SK-N-SH (cell line): ENCODE measurements at regions not wholly inside any gene's neighbourhood (a gene's known extent, or its start where the extent isn't known, plus 50 kb on each side); places are given as distances from the start of the nearest gene placed in this dataset.

Experiments used
- CTCF ChIA-PET: fragments of 300-600, 350-600 bp; formaldehyde crosslinking; extraction: SDS; loops from one replicate; lab custom pipeline; 2021; lab: Yijun Ruan, JAX
- POLR2A ChIA-PET: fragments of 350-600 bp; sonication (Branson Sonifier 250); formaldehyde crosslinking; extraction: SDS; loops from one replicate; lab custom pipeline; 2020; ENCODE audit warnings: antibody characterized with exemption, inconsistent platforms; lab: Yijun Ruan, JAX
- DNase-seq: peaks from one replicate; pipeline ENCODE4 v3.0.0; 2012
- H2AFZ ChIP-seq: fragments of 200-600 bp; sonication (generic); 2 replicates; pipeline ENCODE4 v1.8.1; 2016; ENCODE audit warnings: antibody characterized with exemption, mild to moderate bottlenecking, low read depth
- H3F3A ChIP-seq: fragments of 200-600 bp; sonication (generic); replicated peaks from 2 replicates; pipeline ENCODE3; 2016; ENCODE audit warnings: antibody characterized with exemption, mild to moderate bottlenecking; ENCODE audit not compliant: insufficient read depth
- H3K27ac ChIP-seq, 2 experiments: fragments of 200-500 bp in 1 of 2; fragments of 200-600 bp in 1 of 2; sonication (Bioruptor generic) in 1 of 2; sonication (generic), shearing (Covaris generic) in 1 of 2; 2 replicates each; pipeline versions ENCODE4 v1.5.1 to v1.6.1; 2014 to 2016; ENCODE audit warnings: low read depth in 2 of 2, inconsistent platforms in 1 of 2, low read length in 1 of 2, mild to moderate bottlenecking in 1 of 2, mixed read lengths in 1 of 2
- H3K27me3 ChIP-seq: fragments of 200-600 bp; sonication (generic), shearing (Covaris generic); 2 replicates; pipeline ENCODE4 v1.6.1; 2016; ENCODE audit warnings: mixed run types; ENCODE audit not compliant: insufficient read depth
- H3K36me3 ChIP-seq, 2 experiments: fragments of 200-500 bp in 1 of 2; fragments of 200-600 bp in 1 of 2; sonication (Bioruptor generic) in 1 of 2; sonication (generic) in 1 of 2; replicated peaks in 1 of 2; 2 replicates each; pipeline versions ENCODE3 to v1.5.1; 2014 to 2016; ENCODE audit warnings: low read length in 1 of 2, mild to moderate bottlenecking in 1 of 2; ENCODE audit not compliant: insufficient read depth in 2 of 2, control insufficient read depth in 1 of 2
- H3K4me1 ChIP-seq, 2 experiments: fragments of 200-500 bp in 1 of 2; fragments of 200-600 bp in 1 of 2; sonication (Bioruptor generic) in 1 of 2; sonication (generic), shearing (Covaris generic) in 1 of 2; 2 replicates each; pipeline versions ENCODE4 v1.5.1 to v1.6.1; 2014 to 2016; ENCODE audit warnings: low read depth in 1 of 2, low read length in 1 of 2, mixed run types in 1 of 2; ENCODE audit not compliant: insufficient read depth in 2 of 2, control insufficient read depth in 1 of 2
- H3K4me2 ChIP-seq: fragments of 200-600 bp; sonication (generic), shearing (Covaris generic); 2 replicates; pipeline ENCODE4 v1.6.1; 2017; ENCODE audit warnings: mixed run types
- H3K4me3 ChIP-seq, 2 experiments: fragments of 200-500 bp in 1 of 2; fragments of 200-600 bp in 1 of 2; sonication (Bioruptor generic) in 1 of 2; sonication (generic), shearing (Covaris generic) in 1 of 2; 2 replicates each; pipeline versions ENCODE4 v1.5.1 to v1.8.1; 2014 to 2016; ENCODE audit warnings: low read depth in 2 of 2, inconsistent platforms in 1 of 2, low read length in 1 of 2, mild to moderate bottlenecking in 1 of 2, mixed read lengths in 1 of 2, moderate library complexity in 1 of 2
- H3K79me2 ChIP-seq: fragments of 200-600 bp; sonication (generic); 2 replicates; pipeline ENCODE4 v1.8.1; 2017; ENCODE audit warnings: mild to moderate bottlenecking; ENCODE audit not compliant: insufficient read depth
- H3K9ac ChIP-seq: fragments of 200-600 bp; sonication (generic); 2 replicates; pipeline ENCODE4 v1.6.1; 2017; ENCODE audit warnings: mixed run types
- H3K9me2 ChIP-seq: fragments of 200-600 bp; sonication (generic); 2 replicates; pipeline ENCODE4 v1.6.1; 2017; ENCODE audit warnings: mixed run types
- H3K9me3 ChIP-seq: fragments of 200-600 bp; sonication (generic); 2 replicates; pipeline ENCODE4 v1.6.1; 2017; ENCODE audit warnings: mixed run types, mild to moderate bottlenecking, moderate library complexity
- H4K20me1 ChIP-seq: fragments of 200-600 bp; sonication (generic); 2 replicates; pipeline ENCODE4 v1.6.1; 2017; ENCODE audit warnings: mild to moderate bottlenecking, mixed run types; ENCODE audit not compliant: insufficient read depth
- EP300 ChIP-seq, 2 experiments: IDR thresholded peaks; 2 replicates each; pipeline versions ENCODE4 v1.4.0 to v1.6.1; 2012; ENCODE audit warnings: borderline replicate concordance in 1 of 2, low read depth in 1 of 2, low read length in 1 of 2
- EZH2phosphoT487 ChIP-seq: fragments of 200-600 bp; sonication (generic); IDR thresholded peaks from 2 replicates; pipeline ENCODE4 v1.6.1; 2017; ENCODE audit warnings: low read depth, mixed run types, mild to moderate bottlenecking, antibody characterized with exemption, moderate library complexity, borderline replicate concordance
- FOSL2 ChIP-seq: IDR thresholded peaks from 2 replicates; pipeline ENCODE4 v1.4.0; 2012; ENCODE audit warnings: low read depth, mild to moderate bottlenecking, moderate library complexity, borderline replicate concordance
- FOXM1 ChIP-seq: IDR thresholded peaks from 2 replicates; pipeline ENCODE4 v1.4.0; 2012; ENCODE audit warnings: low read depth, mild to moderate bottlenecking
- GATA2 ChIP-seq: sonication (generic); formaldehyde crosslinking; IDR thresholded peaks from 2 replicates; pipeline ENCODE4 v1.5.0; 2020; ENCODE audit warnings: mild to moderate bottlenecking, missing genetic modification reagents
- JUND ChIP-seq: IDR thresholded peaks from 2 replicates; pipeline ENCODE4 v1.4.0; 2012
- MEF2A ChIP-seq: IDR thresholded peaks from 2 replicates; pipeline ENCODE4 v1.4.0; 2012; ENCODE audit warnings: low read depth, borderline replicate concordance
- NFIC ChIP-seq: IDR thresholded peaks from 2 replicates; pipeline ENCODE4 v1.4.0; 2012; ENCODE audit warnings: borderline replicate concordance
- POLR2AphosphoS5 ChIP-seq: IDR thresholded peaks from 2 replicates; pipeline ENCODE4 v1.6.1; 2012; ENCODE audit warnings: low read depth, low read length
- RFX5 ChIP-seq: IDR thresholded peaks from 2 replicates; pipeline ENCODE4 v1.6.1; 2012; ENCODE audit warnings: mild to moderate bottlenecking, improper control_type of control experiment, low read length
- SIN3A ChIP-seq: IDR thresholded peaks from 2 replicates; pipeline ENCODE4 v1.6.1; 2012; ENCODE audit warnings: low read depth, mild to moderate bottlenecking, low read length, moderate library complexity, borderline replicate concordance
- SMC3 ChIP-seq: IDR thresholded peaks from 2 replicates; pipeline ENCODE4 v1.6.1; 2012; ENCODE audit warnings: low read depth, low read length, improper control_type of control experiment
- TAF1 ChIP-seq: IDR thresholded peaks from 2 replicates; pipeline ENCODE4 v1.6.1; 2012; ENCODE audit warnings: low read depth, mild to moderate bottlenecking, low read length, moderate library complexity, borderline replicate concordance
- TCF12 ChIP-seq: IDR thresholded peaks from 2 replicates; pipeline ENCODE4 v1.4.0; 2012
- YY1 ChIP-seq: IDR thresholded peaks from 2 replicates; pipeline ENCODE4 v1.4.0; 2012; ENCODE audit warnings: low read depth, mild to moderate bottlenecking
- ZBTB33 ChIP-seq: IDR thresholded peaks from 2 replicates; pipeline ENCODE4 v1.4.0; 2012; ENCODE audit warnings: low read depth, borderline replicate concordance
- WGBS: methylation state at CpG from one replicate; pipeline ENCODE4 v1.1.6; 2017; ENCODE audit warnings: low lambda C conversion rate; 5-methylcytosine and 5-hydroxymethylcytosine counted together
- TF ChIP-seq, protein P1 (sequence below): fragments of 150-350 bp; IDR thresholded peaks from 2 replicates; pipeline ENCODE4 v1.6.1; 2016; ENCODE audit warnings: mild to moderate bottlenecking, low read depth, low read length
- TF ChIP-seq, protein P2 (sequence below): fragments of 150-350 bp; IDR thresholded peaks from 2 replicates; pipeline ENCODE4 v1.6.1; 2017; ENCODE audit warnings: antibody characterized with exemption, low read length, low read depth, borderline replicate concordance
- TF ChIP-seq, protein P3 (sequence below): IDR thresholded peaks from 2 replicates; pipeline ENCODE4 v1.4.0; 2012; ENCODE audit warnings: low read depth, borderline replicate concordance

- H2AFZ ChIP-seq = no peak overlapping the region
- H3K27ac ChIP-seq = peak overlapping the region in 1 of 2 experiments; percentile 95; a peak in 2 of 4 replicates
- H3K4me2 ChIP-seq = peak overlapping the region; percentile 40
These were observed 299.9 kb downstream of the SOX9 start for GRCh38 chr17:72420775-72421127.

More at GRCh38 chr17:72420775-72421127, 299.9 kb downstream of the SOX9 start:
- Histone ChIP-seq H3K36me3 (peaks cover 0 to 10% of the 10 kb centered on the region in 2 experiments), H3K9me2 (no peaks in the 10 kb centered on the region), H3K9me3 (peaks cover 13% of the 10 kb centered on the region), H3K27me3 (no peaks in the 10 kb centered on the region), H3F3A (peaks cover 45% of the 10 kb centered on the region), H3K4me1 (peaks cover 29 to 50% of the 10 kb centered on the region in 2 experiments; a peak in 3 of 4 replicates), H3K4me3 (no peak overlapping the region), H4K20me1 (no peaks in the 10 kb centered on the region), H3K79me2 (peaks cover 17% of the 10 kb centered on the region), H3K9ac (peak overlapping the region; percentile 67)
- CTCF ChIA-PET = interaction anchor here (1.6 kb wide), 1 partner anchor 11 kb away, joined by 4 read pairs; no protein-coding TSS in a partner anchor
- TF ChIP-seq FOXM1 = no peak
- no peak for TF ChIP-seq EP300 (IDR thresholded peaks at IDR 0.05; ENCODE audit: borderline replicate concordance in 1 of 2, low read depth in 1 of 2, low read length in 1 of 2)
- no peak for TF ChIP-seq SMC3
- TF ChIP-seq YY1 = no peak
- TF ChIP-seq RFX5 = no peak
- no peak for TF ChIP-seq MEF2A
- TF ChIP-seq GATA2 (CRISPR knock-in tag) = no peak
- TF ChIP-seq POLR2AphosphoS5 = no peak
- TF ChIP-seq ZBTB33 = no peak
- no peak for TF ChIP-seq TAF1
- no peak for TF ChIP-seq SIN3A
- no peak for TF ChIP-seq FOSL2
- TF ChIP-seq JUND = no peak
- TF ChIP-seq, protein P1, sequence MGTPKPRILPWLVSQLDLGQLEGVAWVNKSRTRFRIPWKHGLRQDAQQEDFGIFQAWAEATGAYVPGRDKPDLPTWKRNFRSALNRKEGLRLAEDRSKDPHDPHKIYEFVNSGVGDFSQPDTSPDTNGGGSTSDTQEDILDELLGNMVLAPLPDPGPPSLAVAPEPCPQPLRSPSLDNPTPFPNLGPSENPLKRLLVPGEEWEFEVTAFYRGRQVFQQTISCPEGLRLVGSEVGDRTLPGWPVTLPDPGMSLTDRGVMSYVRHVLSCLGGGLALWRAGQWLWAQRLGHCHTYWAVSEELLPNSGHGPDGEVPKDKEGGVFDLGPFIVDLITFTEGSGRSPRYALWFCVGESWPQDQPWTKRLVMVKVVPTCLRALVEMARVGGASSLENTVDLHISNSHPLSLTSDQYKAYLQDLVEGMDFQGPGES = no peak
- no peak for TF ChIP-seq NFIC
- no peak for TF ChIP-seq EZH2phosphoT487
- TF ChIP-seq, protein P2, sequence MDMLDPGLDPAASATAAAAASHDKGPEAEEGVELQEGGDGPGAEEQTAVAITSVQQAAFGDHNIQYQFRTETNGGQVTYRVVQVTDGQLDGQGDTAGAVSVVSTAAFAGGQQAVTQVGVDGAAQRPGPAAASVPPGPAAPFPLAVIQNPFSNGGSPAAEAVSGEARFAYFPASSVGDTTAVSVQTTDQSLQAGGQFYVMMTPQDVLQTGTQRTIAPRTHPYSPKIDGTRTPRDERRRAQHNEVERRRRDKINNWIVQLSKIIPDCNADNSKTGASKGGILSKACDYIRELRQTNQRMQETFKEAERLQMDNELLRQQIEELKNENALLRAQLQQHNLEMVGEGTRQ = no peak
- TF ChIP-seq TCF12 = no peak
- TF ChIP-seq, protein P3, sequence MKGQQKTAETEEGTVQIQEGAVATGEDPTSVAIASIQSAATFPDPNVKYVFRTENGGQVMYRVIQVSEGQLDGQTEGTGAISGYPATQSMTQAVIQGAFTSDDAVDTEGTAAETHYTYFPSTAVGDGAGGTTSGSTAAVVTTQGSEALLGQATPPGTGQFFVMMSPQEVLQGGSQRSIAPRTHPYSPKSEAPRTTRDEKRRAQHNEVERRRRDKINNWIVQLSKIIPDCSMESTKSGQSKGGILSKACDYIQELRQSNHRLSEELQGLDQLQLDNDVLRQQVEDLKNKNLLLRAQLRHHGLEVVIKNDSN = no peak
- POLR2A ChIA-PET = no interaction called here
- 82% methylated on average over 8 of the region's 8 CpGs for WGBS
- DNase-seq = no peak
